ENCODE measurements at regions not wholly inside any gene's neighbourhood (a gene's known extent, or its start where the extent isn't known, plus 50 kb on each side); places are given as distances from the start of the nearest gene placed in this dataset.

GRCh38 chr4:151955721-151956380 lies 195.0 kb upstream of the GATB start:
- no peak for TF ChIP-seq CTCF (IDR thresholded peaks at IDR 0.05)
- TF ChIP-seq POLR2A (IDR thresholded peaks at IDR 0.05), result no peak
